ENCODE measurements at regions not wholly inside any gene's neighbourhood (a gene's known extent, or its start where the extent isn't known, plus 50 kb on each side); places are given as distances from the start of the nearest gene placed in this dataset.

GRCh38 chr6:138691595-138692057 lies 81.9 kb upstream of the CCDC28A start:
- peaks cover 14% of the 10 kb centered on the region for H3K36me3 Mint-ChIP-seq (ENCODE audit: insufficient read depth, unreplicated experiment)

GRCh38 chr6:138692058-138692977 lies 81.3 kb upstream of the CCDC28A start:
- intact Hi-C loops (cut with micrococcal nuclease; ENCODE audit: unreplicated experiment), result loop anchor here (5.0 kb wide), 2 partner anchors 75 to 100 kb away; no protein-coding TSS in a partner anchor
- Mint-ChIP-seq H3K36me3 (ENCODE audit: insufficient read depth, unreplicated experiment) (peaks cover 14% of the 10 kb centered on the region), H3K27ac (ENCODE audit: unreplicated experiment) (peak overlapping the region; percentile 89), H3K4me1 (ENCODE audit: low read depth, unreplicated experiment) (no peaks in the 10 kb centered on the region), H3K4me3 (ENCODE audit: low read depth, unreplicated experiment) (peak overlapping the region; percentile 96), H3K9me3 (ENCODE audit: low read depth, unreplicated experiment) (no peaks in the 10 kb centered on the region), H3K27me3 (ENCODE audit: unreplicated experiment) (no peaks in the 10 kb centered on the region)
- peak; percentile 88 for TF ChIP-seq CTCF (IDR thresholded peaks at IDR 0.05; ENCODE audit: unreplicated experiment)
- BruUV-seq (replicated peaks), result no TSS peak
- DNase-seq, result peak; percentile 75
- CTCF ChIA-PET, result interaction anchor here (1.5 kb wide), 1 partner anchor 672 kb away, joined by 5 read pairs; no protein-coding TSS in a partner anchor

More at GRCh38 chr6:138691595-138692057, 81.9 kb upstream of the CCDC28A start:
- no TSS peak for BruUV-seq (replicated peaks)
- no peak for TF ChIP-seq CTCF (IDR thresholded peaks at IDR 0.05; ENCODE audit: unreplicated experiment)
- intact Hi-C loops (cut with micrococcal nuclease; ENCODE audit: unreplicated experiment), result loop anchor here (5.0 kb wide), 2 partner anchors 76 to 99 kb away; no protein-coding TSS in a partner anchor
- Mint-ChIP-seq H3K4me1 (ENCODE audit: low read depth, unreplicated experiment) (no peaks in the 10 kb centered on the region), H3K9me3 (ENCODE audit: low read depth, unreplicated experiment) (no peaks in the 10 kb centered on the region), H3K27me3 (ENCODE audit: unreplicated experiment) (no peaks in the 10 kb centered on the region), H3K4me3 (ENCODE audit: low read depth, unreplicated experiment) (peak overlapping the region; percentile 96), H3K27ac (ENCODE audit: unreplicated experiment) (peak overlapping the region; percentile 89)
- CTCF ChIA-PET, result interaction anchor here (1.5 kb wide), 1 partner anchor 673 kb away, joined by 5 read pairs; no protein-coding TSS in a partner anchor
- peak; percentile 8 for DNase-seq

- Mint-ChIP-seq H3K9me3 (ENCODE audit: low read depth, unreplicated experiment) (no peaks in the 10 kb centered on the region), H3K27ac (ENCODE audit: unreplicated experiment) (no peak overlapping the region)
- no TSS peak for BruUV-seq (replicated peaks)
Measured at GRCh38 chr6:138692978-138693909, 80.3 kb upstream of the CCDC28A start.

More at GRCh38 chr6:138692978-138693909, 80.3 kb upstream of the CCDC28A start:
- H3K4me1 Mint-ChIP-seq (ENCODE audit: low read depth, unreplicated experiment), result no peaks in the 10 kb centered on the region
- intact Hi-C loops (cut with micrococcal nuclease; ENCODE audit: unreplicated experiment), result loop anchor here (5.0 kb wide), 2 partner anchors 74 to 101 kb away; no protein-coding TSS in a partner anchor
- peak; percentile 79 for DNase-seq
- peak overlapping the region; percentile 96 for H3K4me3 Mint-ChIP-seq (ENCODE audit: low read depth, unreplicated experiment)
- H3K27me3 Mint-ChIP-seq (ENCODE audit: unreplicated experiment), result no peaks in the 10 kb centered on the region
- H3K36me3 Mint-ChIP-seq (ENCODE audit: insufficient read depth, unreplicated experiment), result peaks cover 14% of the 10 kb centered on the region
- no peak for TF ChIP-seq CTCF (IDR thresholded peaks at IDR 0.05; ENCODE audit: unreplicated experiment)
- CTCF ChIA-PET, result interaction anchor here (1.5 kb wide), 1 partner anchor 671 kb away, joined by 5 read pairs; no protein-coding TSS in a partner anchor

All from Calu3 (cell line).